CD1c-positive myeloid dendritic cell (primary cell): ENCODE measurements at regions not wholly inside any gene's neighbourhood (a gene's known extent, or its start where the extent isn't known, plus 50 kb on each side); places are given as distances from the start of the nearest gene placed in this dataset.

Experiments
- DNase-seq: peaks from one replicate; pipeline ENCODE4 v3.0.0-alpha.2; 2016; ENCODE audit errors: extremely low spot score

DNA sequence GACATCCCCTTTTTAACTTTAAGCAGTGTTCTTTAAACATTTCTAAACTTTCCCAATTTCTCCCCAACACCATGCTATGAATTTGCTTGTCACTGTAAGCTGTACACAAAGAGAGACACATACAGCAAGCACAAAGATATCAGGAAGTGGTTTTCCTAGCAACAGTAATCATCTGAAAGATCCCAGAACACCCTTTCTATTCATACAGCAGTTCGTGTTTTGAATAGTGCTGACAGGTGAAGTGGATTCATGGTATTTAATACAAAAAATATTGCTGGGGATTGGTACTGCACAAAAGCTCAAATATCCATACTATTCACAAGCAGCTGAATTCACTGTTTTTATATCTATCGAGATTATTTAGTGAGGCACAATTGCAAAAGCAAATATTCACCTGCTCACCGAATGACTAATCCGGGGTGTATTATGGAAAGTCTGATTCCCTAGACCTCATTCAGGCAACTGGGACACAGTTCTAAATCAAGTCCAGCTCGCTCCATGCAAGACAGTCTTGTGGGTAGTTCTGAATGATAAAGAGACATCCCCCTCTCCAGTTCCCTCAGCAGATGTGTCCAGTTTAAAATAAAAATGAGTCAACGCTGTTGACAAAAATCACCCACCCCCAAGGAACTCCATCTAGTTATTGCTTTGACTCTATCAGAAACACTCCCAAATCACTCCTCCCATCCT is 107.1 kb upstream of the TSHZ2 start:
- no peak for DNase-seq

DNA sequence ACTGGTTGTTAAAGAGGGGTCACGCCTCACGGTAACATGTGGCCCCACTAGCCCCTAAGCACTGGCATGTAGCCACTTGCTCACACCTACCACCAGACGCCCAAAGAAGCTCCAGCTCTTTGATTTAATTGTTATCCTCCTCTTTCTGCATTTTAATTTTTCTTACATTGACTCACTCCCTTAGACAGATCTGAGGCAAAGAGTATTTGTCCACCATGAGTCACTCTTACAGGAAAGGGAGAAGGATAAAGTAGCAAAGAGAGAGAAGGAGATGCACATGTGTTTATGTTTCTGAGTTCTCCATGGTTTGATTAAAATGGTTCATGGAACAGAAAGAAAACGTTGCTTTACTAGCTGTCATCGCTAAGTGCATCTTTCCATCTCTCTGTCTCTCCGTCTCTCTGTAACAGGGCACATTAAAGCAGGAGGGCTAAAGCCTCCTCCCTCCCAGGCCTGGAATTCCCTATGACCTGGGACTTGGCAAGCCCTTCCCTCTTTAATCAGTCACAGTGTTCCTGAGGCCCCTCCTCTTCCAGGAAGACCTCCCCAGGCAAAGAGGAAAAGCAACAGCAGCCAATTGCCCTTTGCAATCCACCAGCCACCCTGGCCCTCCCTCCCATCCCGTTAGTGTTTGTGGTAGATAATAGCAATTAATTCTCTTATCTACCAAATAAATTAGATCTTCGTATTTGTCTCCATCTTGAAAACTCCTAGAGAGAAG is 112.8 kb upstream of the TSHZ2 start:
- no peak for DNase-seq

DNA sequence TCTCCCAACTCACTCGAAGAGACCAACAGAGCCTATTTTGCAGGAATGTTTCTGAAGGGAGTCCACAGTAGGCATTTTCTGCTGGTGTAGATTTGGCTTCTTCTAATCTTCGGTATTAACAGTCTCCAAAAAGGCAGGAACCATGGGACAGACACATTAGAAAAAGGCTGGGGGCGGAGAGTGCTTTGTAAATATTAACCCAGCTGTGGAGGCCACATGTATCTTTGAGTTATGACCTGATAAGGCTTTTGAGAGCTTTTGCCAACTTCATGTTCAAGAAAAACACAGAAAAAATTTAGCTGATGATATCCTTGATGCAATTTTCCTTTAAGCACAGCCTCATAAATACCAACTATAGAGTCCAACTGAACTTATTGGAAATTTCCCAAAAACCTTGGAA is 119.4 kb upstream of the TSHZ2 start:
- DNase-seq = no peak

DNA sequence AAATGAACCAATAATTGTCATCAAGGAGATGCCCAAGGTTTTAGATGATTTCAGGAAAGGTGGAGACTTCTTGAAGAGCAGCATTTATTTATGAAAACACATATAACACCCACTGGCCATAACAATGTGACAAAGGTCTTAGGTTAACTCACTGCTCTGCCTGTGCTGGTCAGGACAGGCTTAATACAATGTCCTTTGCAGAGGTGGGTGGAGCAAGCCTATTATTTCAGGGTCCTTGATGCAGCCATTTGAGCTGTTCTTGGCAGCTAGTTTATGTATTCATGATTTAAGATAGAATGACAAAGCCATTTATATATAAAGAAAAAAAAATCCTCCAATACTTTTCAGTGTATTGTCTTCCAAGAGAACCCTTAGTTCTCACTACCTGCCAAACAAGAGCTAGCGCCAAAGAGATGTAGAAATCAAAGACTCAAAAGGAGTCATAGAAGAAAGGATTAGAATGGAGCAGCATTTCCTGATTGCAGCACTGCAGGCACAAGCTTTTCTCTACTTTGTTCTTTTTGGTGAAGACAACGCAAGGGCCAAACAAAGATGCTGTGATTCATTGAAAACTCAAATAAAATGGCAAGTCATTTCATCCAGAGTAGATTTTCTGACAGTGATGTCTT is 124.3 kb upstream of the TSHZ2 start:
- no peak for DNase-seq

DNA sequence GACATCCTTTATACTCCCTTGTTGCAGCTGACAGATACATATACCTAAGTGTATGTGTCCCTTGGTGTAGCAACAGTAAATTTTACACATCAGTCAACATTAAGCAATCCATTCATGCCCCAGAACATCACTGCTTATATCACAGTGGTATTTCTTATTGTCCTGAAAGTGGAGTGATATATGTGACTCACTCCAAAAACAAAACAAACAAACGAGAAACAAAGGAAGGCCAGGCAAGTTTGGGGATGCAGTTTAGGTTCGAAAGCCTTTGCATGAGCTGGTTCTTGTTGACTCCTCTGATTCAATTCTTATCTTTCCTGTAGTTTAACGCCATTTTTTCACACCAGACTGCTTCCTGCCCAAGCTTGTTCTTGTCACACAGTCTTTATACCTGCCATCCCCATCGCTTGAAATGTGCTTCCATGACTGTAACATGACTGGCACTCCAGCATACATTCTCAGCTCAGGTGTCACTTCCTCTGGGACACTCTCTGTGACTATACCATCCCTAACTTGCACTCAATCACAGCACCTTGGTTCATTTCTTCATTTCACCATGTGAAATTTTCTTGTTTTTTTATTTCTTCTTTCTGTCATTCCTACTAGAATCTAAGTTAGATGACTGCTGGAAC is 125.0 kb upstream of the TSHZ2 start:
- DNase-seq = no peak

DNA sequence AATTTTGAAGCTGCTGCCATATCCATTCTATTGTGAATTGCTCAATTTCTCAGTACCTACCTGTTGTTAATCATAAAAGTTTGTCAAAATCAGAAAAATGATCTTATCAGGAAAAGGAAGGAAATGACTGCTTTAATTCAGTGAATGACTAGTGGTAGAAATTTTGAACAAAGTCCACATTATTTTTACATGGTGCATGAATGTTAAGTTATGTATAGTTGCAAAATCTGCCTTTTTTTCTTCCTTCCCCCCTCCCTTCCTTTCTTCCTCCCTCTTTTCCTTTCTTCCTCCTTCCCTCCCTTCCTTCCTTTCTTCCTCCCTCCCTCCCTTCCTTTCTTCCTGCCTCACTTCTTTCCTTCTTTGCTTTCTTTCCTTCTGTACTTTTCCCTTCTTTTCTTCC is 127.1 kb upstream of the TSHZ2 start:
- DNase-seq = no peak

DNA sequence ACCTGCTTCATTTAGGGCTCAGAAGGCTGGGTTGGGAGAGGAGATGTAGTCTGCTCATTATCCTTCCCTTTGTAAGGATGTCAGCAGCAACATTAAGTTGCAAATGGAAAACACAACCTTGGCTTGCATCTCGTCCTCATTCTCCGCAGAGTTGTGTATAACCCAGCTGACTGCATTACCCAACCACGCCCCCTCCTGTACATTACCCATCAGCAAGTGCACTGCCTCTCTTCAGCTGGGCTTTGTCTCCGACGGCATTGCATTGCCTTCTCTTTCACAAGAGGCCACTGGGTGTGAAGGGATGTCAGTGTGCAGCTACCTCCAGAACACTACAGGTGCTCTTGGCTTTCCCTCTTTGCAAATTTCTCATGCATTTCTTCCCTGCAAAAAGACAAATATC is 128.7 kb upstream of the TSHZ2 start:
- DNase-seq = no peak

DNA sequence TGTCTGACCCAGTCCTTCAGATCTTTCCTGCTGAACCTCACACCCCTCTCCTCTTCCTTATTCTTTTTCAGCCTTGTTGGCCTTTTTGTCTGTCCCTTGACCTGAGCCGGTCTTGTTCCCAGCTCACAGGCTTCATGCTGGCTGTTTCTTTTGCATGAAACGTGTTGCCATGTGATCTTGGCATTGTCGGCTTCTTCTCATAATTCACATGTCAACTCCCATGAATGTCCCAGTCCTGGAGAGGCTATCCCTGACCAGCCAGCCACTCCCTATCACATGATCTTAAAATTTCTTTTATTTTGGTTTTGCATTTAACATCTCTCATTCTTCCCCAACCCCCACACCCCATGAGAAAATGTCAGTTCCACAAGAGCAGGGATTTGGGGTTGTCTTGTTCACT is 131.2 kb upstream of the TSHZ2 start:
- no peak for DNase-seq

DNA sequence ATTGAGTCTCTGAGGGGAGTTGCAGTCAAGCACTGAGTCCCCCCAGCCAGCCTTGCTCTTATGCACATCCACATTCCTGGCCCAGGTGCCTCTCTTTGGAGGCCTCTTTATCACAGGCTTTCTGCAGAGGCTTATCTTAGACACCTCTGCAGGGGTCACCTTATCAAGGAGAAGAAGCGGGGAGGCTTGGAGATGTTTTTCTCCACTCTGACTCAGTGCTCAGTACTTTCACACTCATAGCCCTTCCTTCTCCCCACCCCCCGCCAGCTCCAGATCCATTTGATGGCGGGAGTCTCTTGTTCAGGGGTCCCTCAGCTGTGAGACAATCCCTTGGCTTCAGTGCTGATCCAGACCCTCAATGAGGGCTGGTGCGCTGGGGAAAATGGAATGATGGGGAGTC is 132.1 kb upstream of the TSHZ2 start:
- no peak for DNase-seq

DNA sequence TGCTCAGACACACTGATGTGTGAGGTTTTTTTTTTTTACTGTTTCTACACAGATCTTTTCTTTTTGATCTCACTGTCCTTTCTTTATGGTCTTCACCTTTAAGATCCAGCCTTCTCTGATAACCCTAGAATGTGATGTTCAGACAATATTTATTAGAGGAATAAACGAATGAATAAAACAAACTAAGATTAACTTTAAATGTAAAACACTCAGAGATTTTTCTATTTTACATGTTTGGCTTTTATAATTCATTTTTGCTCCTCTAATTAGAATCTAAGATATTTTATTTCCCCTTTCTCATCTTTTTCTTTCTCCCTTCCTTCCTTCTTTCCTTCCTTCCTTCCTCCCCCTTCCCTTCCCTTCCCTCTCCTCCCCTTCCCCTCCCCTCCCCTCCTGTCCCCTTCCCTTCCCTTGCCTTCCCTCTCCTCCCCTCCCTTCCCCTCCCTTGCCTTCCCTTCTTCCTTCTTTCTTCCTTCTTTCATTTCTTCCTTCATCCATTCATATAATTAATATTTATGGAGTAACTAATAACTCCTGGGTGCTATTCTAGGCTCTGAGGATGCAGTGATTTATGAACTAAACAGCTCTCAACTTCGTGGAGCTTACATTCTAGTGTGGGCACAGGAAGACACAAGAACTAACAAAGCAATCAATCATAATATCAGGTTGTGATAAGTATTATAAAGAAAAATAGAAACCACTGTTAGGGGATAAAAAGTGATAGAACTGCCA is 133.5 kb upstream of the TSHZ2 start:
- DNase-seq = no peak

DNA sequence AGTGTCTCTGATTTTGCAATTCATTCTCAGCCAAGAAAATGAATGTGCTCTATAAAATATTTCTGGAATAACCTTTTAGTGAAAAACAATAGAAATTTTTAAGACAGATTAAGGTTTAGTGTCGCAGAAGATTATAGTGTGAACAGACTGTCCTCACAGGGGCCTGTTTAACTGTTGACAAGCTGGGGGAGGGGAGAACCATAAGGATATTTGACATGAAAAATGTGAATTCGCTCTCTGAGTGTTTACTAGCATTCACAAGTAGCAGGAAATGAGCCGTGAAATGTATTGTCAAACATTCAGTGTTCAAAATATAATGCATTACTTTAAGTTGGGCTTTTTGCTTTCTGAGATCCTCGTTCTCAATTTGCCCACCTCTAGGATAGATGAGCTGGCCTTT is 134.8 kb upstream of the TSHZ2 start:
- no peak for DNase-seq

DNA sequence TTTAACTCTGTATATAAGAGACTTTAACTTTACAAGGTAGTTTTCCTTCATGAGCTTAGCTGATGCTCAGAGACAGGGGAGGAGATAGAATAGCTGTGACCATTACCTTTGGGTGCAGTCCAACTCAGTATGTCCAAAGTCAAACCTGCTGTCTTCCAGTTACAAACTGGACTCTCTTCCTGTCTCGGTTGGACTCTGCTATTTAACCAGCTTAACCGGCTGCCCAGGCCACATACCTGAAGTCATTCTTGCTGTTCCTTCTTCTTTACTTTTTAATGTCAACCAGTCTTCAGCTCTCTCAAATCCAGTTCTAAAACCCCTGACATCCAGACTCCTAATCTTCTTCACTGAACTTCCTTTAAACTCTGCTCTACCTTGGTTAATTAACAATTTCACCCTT is 138.3 kb upstream of the TSHZ2 start:
- no peak for DNase-seq

DNA sequence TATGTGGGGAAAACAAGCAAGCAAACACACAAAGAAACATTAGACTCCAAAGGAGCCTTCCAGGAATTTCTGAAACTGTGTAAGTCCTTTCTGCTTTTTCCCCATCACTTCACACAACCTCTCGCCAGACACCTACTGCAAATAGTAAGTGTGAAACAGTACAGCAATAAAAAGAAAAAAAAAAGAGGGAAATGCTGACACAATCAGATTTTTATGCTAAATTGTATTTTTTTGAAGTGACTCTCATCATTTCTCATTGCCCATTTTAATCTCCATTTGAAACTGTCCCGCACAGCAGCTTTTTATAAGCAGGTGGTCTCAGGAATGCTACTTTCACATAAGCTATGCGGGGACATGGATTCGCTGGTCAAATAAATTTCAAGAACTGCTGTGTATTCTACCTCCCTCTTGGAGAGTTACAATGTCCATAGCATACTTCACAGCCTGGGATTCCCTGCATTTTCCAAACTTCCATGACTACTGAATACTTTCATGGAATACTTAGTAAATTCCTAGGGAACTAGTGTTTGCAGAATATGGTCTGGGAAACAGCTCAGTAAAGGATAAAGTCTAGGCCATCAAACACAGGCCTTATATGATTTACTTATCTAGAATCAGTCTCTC is 139.9 kb upstream of the TSHZ2 start:
- DNase-seq = no peak

DNA sequence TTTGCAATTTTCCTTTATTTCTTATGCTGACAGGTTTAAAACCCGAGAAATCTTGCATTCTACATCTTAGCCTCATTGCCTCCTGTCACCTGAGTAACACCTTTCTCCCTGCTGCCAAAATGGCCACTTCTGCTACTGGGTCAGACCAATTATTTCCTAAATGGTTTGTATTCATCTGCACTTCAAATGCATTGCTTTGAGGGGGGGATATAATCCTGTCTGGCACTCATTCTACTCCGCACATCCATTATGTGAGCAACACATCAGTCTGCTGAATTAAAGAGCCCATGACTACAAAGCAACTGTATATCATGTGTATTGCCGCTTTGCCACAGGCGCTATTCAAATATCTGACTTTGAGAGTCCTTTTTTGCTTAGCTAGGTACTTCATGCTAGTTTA is 141.6 kb upstream of the TSHZ2 start:
- no peak for DNase-seq

DNA sequence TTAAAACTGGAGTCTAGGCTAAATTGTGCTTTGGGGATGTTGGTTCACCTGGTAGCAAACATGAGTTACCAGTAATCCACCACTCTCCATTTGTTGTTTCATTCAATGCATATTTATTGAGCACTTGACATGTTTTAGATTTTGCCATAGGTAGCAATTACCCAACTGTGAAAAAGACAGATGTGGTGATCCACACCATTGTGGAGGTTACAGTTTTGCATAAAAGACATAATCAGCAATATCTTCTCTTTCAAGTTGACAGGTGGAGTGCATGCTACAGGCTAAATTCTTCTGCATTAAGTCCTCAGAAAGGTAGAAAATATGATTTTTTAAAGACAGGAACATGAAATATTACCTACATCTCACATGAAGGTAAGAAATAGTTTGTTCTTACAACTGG is 143.0 kb upstream of the TSHZ2 start:
- no peak for DNase-seq

DNA sequence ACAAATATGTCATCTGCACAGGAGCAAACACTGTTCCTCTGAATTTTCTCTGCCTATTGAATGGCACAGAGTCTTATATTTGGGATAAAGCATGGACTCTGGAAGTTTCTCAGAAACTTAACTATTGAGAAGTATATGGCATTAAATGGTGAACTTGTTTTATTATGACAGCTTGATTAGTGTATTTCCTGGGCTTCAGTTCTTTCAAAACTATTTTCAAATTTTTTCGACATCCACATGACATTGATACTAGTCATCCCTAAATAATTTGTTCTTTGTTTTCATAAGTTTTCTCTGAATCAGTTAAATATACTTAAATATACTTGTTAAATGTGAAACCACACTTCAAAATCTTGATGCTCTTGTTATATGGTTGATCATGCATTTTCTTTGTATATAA is 144.0 kb upstream of the TSHZ2 start:
- no peak for DNase-seq

DNA sequence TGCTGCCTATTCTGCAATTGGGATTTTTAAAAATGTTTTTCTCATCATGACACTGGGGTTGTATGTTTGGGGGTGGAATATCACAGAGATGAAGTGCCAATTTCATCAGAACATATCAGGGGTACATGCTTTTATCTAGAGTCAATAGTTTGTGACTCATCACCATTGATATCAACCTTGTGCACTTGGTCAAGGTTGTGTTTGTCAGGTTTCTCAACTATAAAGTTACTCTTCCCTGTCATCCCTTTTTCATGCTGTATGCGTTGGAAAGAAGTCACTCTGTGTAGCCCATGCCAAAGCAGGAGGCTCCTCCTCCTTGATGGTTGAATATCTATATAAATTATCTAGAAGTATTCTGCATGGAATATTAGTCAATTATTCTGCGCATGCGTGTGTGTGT is 145.4 kb upstream of the TSHZ2 start:
- no peak for DNase-seq

DNA sequence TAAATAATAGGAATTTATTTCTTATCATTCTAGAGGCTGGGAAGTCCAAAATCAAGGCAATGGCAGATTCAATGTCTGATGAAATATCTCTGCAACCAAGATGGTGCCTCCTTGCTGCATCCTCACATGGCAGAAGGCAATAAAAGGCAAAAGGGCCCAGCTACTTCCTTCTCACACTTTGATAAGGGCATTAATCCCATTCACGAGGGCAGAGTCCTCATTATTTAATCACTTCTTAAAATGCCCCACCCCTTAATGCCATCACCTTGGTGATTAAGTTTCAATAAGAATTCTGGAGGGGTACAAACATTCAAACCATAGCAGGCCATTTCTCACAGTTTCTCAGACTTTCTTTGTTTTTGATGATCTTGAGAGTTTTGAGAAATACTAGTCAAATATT is 145.8 kb upstream of the TSHZ2 start:
- DNase-seq = no peak

DNA sequence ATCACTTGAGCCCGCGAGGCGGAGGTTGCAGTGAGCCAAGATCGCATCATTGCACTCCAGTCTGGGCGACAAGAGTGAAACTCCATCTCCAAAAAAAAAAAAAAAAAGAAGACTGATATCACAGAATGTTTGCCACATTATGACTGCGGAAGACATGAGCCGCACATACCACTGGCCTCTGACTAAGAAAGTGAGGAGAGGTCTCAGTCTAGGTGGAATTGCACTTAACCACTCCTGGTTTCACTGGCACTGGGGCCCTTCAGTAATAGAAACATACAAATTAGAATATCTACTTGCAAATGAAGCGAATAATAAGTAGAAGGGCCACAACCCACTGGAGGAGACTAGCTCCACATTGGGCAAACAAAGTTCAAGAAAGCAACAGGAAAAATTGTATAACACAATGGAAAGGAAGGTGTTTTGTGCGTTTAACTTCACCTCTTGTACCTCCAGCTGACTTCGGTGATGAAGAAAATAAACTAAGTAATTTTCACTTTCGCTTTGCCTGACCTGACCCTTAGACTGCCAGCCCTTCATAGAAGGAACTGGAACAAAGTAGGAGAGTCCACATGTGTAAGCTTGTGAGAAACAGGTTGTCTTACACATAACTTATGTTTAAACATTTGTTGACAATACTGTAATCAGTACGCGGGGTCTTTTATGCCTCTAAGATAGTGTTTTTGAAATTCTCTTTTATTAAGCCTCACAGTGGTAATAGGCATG is 147.5 kb upstream of the TSHZ2 start:
- DNase-seq = no peak

DNA sequence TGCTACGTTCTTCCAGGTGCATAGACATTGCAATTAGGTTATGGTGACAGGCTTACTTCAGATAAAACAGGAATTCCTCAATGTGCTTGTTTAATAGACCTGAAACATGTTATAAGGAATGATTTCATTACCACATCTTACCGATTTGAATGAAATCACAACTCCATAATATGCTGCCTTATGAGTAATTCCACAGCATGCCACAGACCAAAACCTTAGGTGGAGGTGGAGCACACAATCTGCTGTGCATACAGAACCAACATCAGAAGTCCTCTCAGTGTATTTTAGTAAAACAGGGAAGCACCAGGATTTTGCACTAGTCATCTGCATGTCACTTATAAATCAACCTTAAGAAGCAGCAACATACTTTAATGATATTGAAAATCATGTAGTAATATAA is 148.9 kb upstream of the TSHZ2 start:
- no peak for DNase-seq

DNA sequence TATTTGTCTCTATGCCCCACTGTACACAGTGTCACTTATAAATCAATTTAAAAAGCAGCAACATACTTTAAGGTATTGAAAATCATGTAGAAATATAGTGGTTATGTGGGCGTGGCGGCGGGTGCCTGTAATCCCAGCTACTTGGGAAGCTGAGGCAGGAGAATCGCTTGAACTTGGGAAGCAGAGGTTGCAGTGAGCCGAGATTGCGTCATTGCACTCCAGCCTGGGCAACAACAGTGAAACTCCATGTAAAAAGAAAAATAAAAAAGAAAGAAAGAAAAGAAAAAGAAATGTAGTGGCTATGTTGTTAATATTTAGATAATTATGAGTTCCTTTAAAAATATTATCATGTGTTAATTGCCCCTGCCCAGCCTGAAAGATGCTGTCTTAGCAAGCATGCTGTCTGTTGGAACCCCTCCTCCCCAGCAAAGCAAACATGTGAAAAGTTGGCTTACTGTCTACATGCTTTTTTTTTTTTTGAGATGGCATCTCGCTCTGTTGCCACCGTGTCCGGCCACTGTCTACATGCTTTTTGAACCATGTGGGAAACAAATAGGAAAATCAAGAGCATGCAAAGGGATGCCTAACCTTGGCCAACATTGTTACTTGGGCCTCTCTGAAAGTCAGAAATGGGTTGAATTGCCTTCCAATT is 151.4 kb upstream of the TSHZ2 start:
- no peak for DNase-seq
